Uterus (tissue), 2 donors: ENCODE measurements at regions not wholly inside any gene's neighbourhood (a gene's known extent, or its start where the extent isn't known, plus 50 kb on each side); places are given as distances from the start of the nearest gene placed in this dataset.

Experiments used
- CTCF ChIP-seq, 4 experiments: fragments of 200-600 bp in 2 of 4; fragments of 450-650 bp in 2 of 4; sonication (generic) in 2 of 4; IDR thresholded peaks; one replicate each; pipeline ENCODE4 v1.5.1; 2016 to 2019; ENCODE audit warnings: antibody characterized with exemption in 4 of 4, mild to moderate bottlenecking in 2 of 4, moderate library complexity in 1 of 4
- POLR2A ChIP-seq, 2 donors: fragments of 450-650 bp; IDR thresholded peaks; one replicate each; pipeline ENCODE4 v1.6.1; 2016; ENCODE audit warnings: antibody characterized with exemption in 2 of 2, mild to moderate bottlenecking in 1 of 2, moderate library complexity in 1 of 2

DNA sequence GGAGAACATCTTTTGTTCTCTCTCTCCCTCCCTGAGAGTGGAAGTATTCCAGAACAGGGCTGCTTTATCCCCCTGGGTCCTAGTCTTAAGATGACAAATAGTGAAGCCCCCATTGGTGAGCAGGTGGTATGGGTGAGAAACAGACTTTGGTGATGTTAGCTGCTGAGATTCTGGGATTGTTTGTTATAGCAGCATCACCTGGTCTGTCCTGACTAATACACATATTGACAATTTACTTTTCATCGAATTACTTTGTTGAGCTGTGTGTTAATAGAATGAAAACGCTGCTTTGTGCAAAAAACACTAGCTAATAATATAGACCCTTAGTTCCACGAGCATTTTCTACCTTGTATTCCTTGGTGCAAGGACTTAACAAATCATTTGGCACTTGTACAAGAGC lies 133.5 kb downstream of the ASMT start:
- TF ChIP-seq CTCF (IDR thresholded peaks at IDR 0.05) = no peak
- no peak for TF ChIP-seq POLR2A (IDR thresholded peaks at IDR 0.05)
